MM.1S (cell line): ENCODE measurements at regions not wholly inside any gene's neighbourhood (a gene's known extent, or its start where the extent isn't known, plus 50 kb on each side); places are given as distances from the start of the nearest gene placed in this dataset.

ENCODE experiments used
- DNase-seq: peaks from one replicate; pipeline ENCODE4 v3.0.0-alpha.2; 2015
- H2AFZ ChIP-seq: fragments of 300-600 bp; sonication (generic); 2 replicates; pipeline ENCODE4 v1.6.0; 2016; ENCODE audit warnings: antibody characterized with exemption, low read length
- H3F3A ChIP-seq: fragments of 300-600 bp; sonication (generic); 2 replicates; pipeline ENCODE4 v1.6.1; 2016; ENCODE audit warnings: mild to moderate bottlenecking, antibody characterized with exemption, low read length, moderate library complexity, mixed read lengths; ENCODE audit not compliant: insufficient read depth
- H3K27ac ChIP-seq: fragments of 300-600 bp; sonication (generic); 2 replicates; pipeline ENCODE4 v1.5.1; 2016; ENCODE audit warnings: mild to moderate bottlenecking, low read length
- H3K27me3 ChIP-seq: fragments of 300-600 bp; sonication (generic); replicated peaks from 2 replicates; pipeline ENCODE4 v1.6.0; 2016; ENCODE audit warnings: low read length; ENCODE audit not compliant: insufficient read depth
- H3K36me3 ChIP-seq: fragments of 300-600 bp; sonication (generic); replicated peaks from 2 replicates; pipeline ENCODE4 v1.6.1; 2016; ENCODE audit warnings: mild to moderate bottlenecking, low read length, mixed read lengths; ENCODE audit not compliant: insufficient read depth
- H3K4me1 ChIP-seq: fragments of 300-600 bp; sonication (generic); 2 replicates; pipeline ENCODE4 v1.6.1; 2016; ENCODE audit warnings: low read length, mixed read lengths
- H3K4me2 ChIP-seq: fragments of 300-600 bp; sonication (generic); 2 replicates; pipeline ENCODE4 v1.6.0; 2016; ENCODE audit warnings: low read depth, low read length
- H3K4me3 ChIP-seq: fragments of 300-600 bp; sonication (generic); 2 replicates; pipeline ENCODE4 v1.5.1; 2016; ENCODE audit warnings: low read length, mixed read lengths
- H3K79me2 ChIP-seq: fragments of 300-600 bp; sonication (generic); 2 replicates; pipeline ENCODE4 v1.6.1; 2016; ENCODE audit warnings: mixed run types, low read length, mixed read lengths
- H3K9ac ChIP-seq: fragments of 300-600 bp; sonication (generic); 2 replicates; pipeline ENCODE4 v1.6.1; 2016; ENCODE audit warnings: low read length, mixed read lengths
- H3K9me2 ChIP-seq: fragments of 300-600 bp; sonication (generic); replicated peaks from 2 replicates; pipeline ENCODE4 v1.6.1; 2016; ENCODE audit warnings: mild to moderate bottlenecking, low read length, mixed read lengths; ENCODE audit not compliant: insufficient read depth
- H3K9me3 ChIP-seq: fragments of 300-600 bp; sonication (generic); replicated peaks from 2 replicates; pipeline ENCODE4 v1.6.1; 2016; ENCODE audit warnings: mild to moderate bottlenecking, low read length, mixed read lengths; ENCODE audit not compliant: insufficient read depth
- H4K20me1 ChIP-seq: fragments of 300-600 bp; sonication (generic); 2 replicates; pipeline ENCODE4 v1.6.1; 2016; ENCODE audit warnings: mild to moderate bottlenecking, low read length, moderate library complexity, mixed read lengths; ENCODE audit not compliant: insufficient read depth
- EZH2 ChIP-seq: fragments of 300-600 bp; sonication (generic); optimal IDR thresholded peaks from 2 replicates; pipeline ENCODE3; 2017; ENCODE audit warnings: low read depth, mild to moderate bottlenecking, antibody characterized with exemption, low read length, mixed read lengths
- EZH2phosphoT487 ChIP-seq: fragments of 300-600 bp; sonication (generic); IDR thresholded peaks from 2 replicates; pipeline ENCODE4 v1.6.1; 2018; ENCODE audit warnings: antibody characterized with exemption, low read length
- TF ChIP-seq, protein P1 (sequence below): fragments of 300-600 bp; sonication (generic); IDR thresholded peaks from 2 replicates; pipeline ENCODE4 v1.5.1; 2016; ENCODE audit warnings: antibody characterized with exemption, low read length, mixed read lengths

DNA sequence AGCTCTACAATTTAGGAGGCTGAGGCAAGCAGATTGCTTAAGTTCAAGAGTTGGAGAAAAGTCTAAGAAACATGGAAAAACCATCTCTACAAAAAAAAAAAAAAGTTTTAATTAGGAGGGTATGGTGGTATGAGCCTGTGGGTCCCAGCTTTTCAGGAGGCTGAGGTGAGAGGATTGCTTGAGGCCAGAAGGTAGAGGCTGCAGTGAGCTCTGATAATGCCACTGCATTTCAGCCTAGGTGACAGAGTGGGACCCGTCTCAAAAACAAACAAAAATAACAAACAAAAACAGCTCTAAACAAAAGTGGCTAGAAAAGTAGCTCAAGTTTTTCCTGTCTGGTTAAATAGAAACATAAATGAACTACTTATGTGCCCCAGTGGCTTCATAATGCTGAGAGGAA is 2133.6 kb upstream of the DEFB115 start:
- Histone ChIP-seq H3K4me1 (no peaks in the 10 kb centered on the region), H3K36me3 (no peaks in the 10 kb centered on the region), H3K9me3 (no peaks in the 10 kb centered on the region), H3K79me2 (no peaks in the 10 kb centered on the region), H3K4me3 (no peak overlapping the region), H3F3A (no peaks in the 10 kb centered on the region), H3K27me3 (no peaks in the 10 kb centered on the region), H4K20me1 (no peaks in the 10 kb centered on the region), H3K9me2 (no peaks in the 10 kb centered on the region), H3K4me2 (no peak overlapping the region), H2AFZ (no peak overlapping the region), H3K9ac (no peak overlapping the region), H3K27ac (no peak overlapping the region)
- TF ChIP-seq EZH2phosphoT487 (no peak), EZH2 (no peak)
- TF ChIP-seq, protein P1, sequence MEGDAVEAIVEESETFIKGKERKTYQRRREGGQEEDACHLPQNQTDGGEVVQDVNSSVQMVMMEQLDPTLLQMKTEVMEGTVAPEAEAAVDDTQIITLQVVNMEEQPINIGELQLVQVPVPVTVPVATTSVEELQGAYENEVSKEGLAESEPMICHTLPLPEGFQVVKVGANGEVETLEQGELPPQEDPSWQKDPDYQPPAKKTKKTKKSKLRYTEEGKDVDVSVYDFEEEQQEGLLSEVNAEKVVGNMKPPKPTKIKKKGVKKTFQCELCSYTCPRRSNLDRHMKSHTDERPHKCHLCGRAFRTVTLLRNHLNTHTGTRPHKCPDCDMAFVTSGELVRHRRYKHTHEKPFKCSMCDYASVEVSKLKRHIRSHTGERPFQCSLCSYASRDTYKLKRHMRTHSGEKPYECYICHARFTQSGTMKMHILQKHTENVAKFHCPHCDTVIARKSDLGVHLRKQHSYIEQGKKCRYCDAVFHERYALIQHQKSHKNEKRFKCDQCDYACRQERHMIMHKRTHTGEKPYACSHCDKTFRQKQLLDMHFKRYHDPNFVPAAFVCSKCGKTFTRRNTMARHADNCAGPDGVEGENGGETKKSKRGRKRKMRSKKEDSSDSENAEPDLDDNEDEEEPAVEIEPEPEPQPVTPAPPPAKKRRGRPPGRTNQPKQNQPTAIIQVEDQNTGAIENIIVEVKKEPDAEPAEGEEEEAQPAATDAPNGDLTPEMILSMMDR: no peak
- no peak for DNase-seq
